ENCODE measurements at regions not wholly inside any gene's neighbourhood (a gene's known extent, or its start where the extent isn't known, plus 50 kb on each side); places are given as distances from the start of the nearest gene placed in this dataset.

- Mint-ChIP-seq H3K27me3 (no peaks in the 10 kb centered on the region), H3K4me1 (ENCODE audit: low read depth) (no peaks in the 10 kb centered on the region), H3K36me3 (no peaks in the 10 kb centered on the region), H3K4me3 (no peak overlapping the region), H3K9me3 (ENCODE audit: low read depth) (no peaks in the 10 kb centered on the region), H3K27ac (no peak overlapping the region)
These were observed 108.4 kb upstream of the RPS23 start for GRCh38 chr5:82386576-82386975.

GRCh38 chr5:82384034-82384750 is 106.0 kb upstream of the RPS23 start:
- Mint-ChIP-seq H3K4me1 (ENCODE audit: low read depth) (no peaks in the 10 kb centered on the region), H3K9me3 (ENCODE audit: low read depth) (no peaks in the 10 kb centered on the region), H3K4me3 (no peak overlapping the region), H3K36me3 (no peaks in the 10 kb centered on the region), H3K27me3 (no peaks in the 10 kb centered on the region), H3K27ac (no peak overlapping the region)

GRCh38 chr5:82381591-82381990 is 103.4 kb upstream of the RPS23 start:
- H3K36me3 Mint-ChIP-seq, result no peaks in the 10 kb centered on the region
- H3K9me3 Mint-ChIP-seq (ENCODE audit: low read depth), result no peaks in the 10 kb centered on the region
- no peak overlapping the region for H3K27ac Mint-ChIP-seq
- H3K27me3 Mint-ChIP-seq, result no peaks in the 10 kb centered on the region
- no peak overlapping the region for H3K4me3 Mint-ChIP-seq
- H3K4me1 Mint-ChIP-seq (ENCODE audit: low read depth), result no peaks in the 10 kb centered on the region

GRCh38 chr5:82376307-82376706 is 98.2 kb upstream of the RPS23 start:
- Mint-ChIP-seq H3K4me3 (no peak overlapping the region), H3K27me3 (no peaks in the 10 kb centered on the region), H3K9me3 (ENCODE audit: low read depth) (peaks cover 7% of the 10 kb centered on the region), H3K27ac (no peak overlapping the region), H3K4me1 (ENCODE audit: low read depth) (no peaks in the 10 kb centered on the region), H3K36me3 (no peaks in the 10 kb centered on the region)

GRCh38 chr5:82375488-82376244 is 97.5 kb upstream of the RPS23 start:
- H3K27ac Mint-ChIP-seq, result no peak overlapping the region
- H3K9me3 Mint-ChIP-seq (ENCODE audit: low read depth), result peaks cover 7% of the 10 kb centered on the region
- H3K4me3 Mint-ChIP-seq, result no peak overlapping the region
- no peaks in the 10 kb centered on the region for H3K36me3 Mint-ChIP-seq
- H3K4me1 Mint-ChIP-seq (ENCODE audit: low read depth), result no peaks in the 10 kb centered on the region
- no peaks in the 10 kb centered on the region for H3K27me3 Mint-ChIP-seq

GRCh38 chr5:82374637-82375036 is 96.5 kb upstream of the RPS23 start:
- peaks cover 7% of the 10 kb centered on the region for H3K9me3 Mint-ChIP-seq (ENCODE audit: low read depth)
- H3K4me1 Mint-ChIP-seq (ENCODE audit: low read depth), result no peaks in the 10 kb centered on the region
- no peaks in the 10 kb centered on the region for H3K27me3 Mint-ChIP-seq
- no peak overlapping the region for H3K27ac Mint-ChIP-seq
- H3K4me3 Mint-ChIP-seq, result no peak overlapping the region
- no peaks in the 10 kb centered on the region for H3K36me3 Mint-ChIP-seq

GRCh38 chr5:82367930-82368329 is 89.8 kb upstream of the RPS23 start:
- peaks cover 1% of the 10 kb centered on the region for H3K27me3 Mint-ChIP-seq
- H3K27ac Mint-ChIP-seq, result no peak overlapping the region

GRCh38 chr5:82365744-82366228 is 87.6 kb upstream of the RPS23 start:
- H3K4me1 Mint-ChIP-seq (ENCODE audit: low read depth), result peaks cover 11% of the 10 kb centered on the region
- no peak overlapping the region for H3K27ac Mint-ChIP-seq
- peaks cover 2% of the 10 kb centered on the region for H3K27me3 Mint-ChIP-seq

More at GRCh38 chr5:82367930-82368329, 89.8 kb upstream of the RPS23 start:
- no peaks in the 10 kb centered on the region for H3K36me3 Mint-ChIP-seq
- no peak overlapping the region for H3K4me3 Mint-ChIP-seq
- no peaks in the 10 kb centered on the region for H3K9me3 Mint-ChIP-seq (ENCODE audit: low read depth)
- peaks cover 11% of the 10 kb centered on the region for H3K4me1 Mint-ChIP-seq (ENCODE audit: low read depth)

GRCh38 chr5:82365026-82365425 is 86.9 kb upstream of the RPS23 start:
- Mint-ChIP-seq H3K4me1 (ENCODE audit: low read depth) (peaks cover 11% of the 10 kb centered on the region), H3K4me3 (no peak overlapping the region), H3K9me3 (ENCODE audit: low read depth) (no peaks in the 10 kb centered on the region), H3K27me3 (peaks cover 2% of the 10 kb centered on the region), H3K36me3 (no peaks in the 10 kb centered on the region), H3K27ac (no peak overlapping the region)

More at GRCh38 chr5:82365744-82366228, 87.6 kb upstream of the RPS23 start:
- Mint-ChIP-seq H3K9me3 (ENCODE audit: low read depth) (no peaks in the 10 kb centered on the region), H3K36me3 (no peaks in the 10 kb centered on the region), H3K4me3 (no peak overlapping the region)

GRCh38 chr5:82364497-82364896 is 86.3 kb upstream of the RPS23 start:
- Mint-ChIP-seq H3K36me3 (no peaks in the 10 kb centered on the region), H3K4me3 (no peak overlapping the region), H3K9me3 (ENCODE audit: low read depth) (no peaks in the 10 kb centered on the region), H3K27ac (no peak overlapping the region), H3K4me1 (ENCODE audit: low read depth) (peaks cover 11% of the 10 kb centered on the region), H3K27me3 (peaks cover 2% of the 10 kb centered on the region)

- peaks cover 12% of the 10 kb centered on the region for H3K4me1 Mint-ChIP-seq (ENCODE audit: low read depth)
- no peak overlapping the region for H3K27ac Mint-ChIP-seq
- no peak overlapping the region for H3K4me3 Mint-ChIP-seq
- peaks cover 2% of the 10 kb centered on the region for H3K27me3 Mint-ChIP-seq
- no peaks in the 10 kb centered on the region for H3K9me3 Mint-ChIP-seq (ENCODE audit: low read depth)
- no peaks in the 10 kb centered on the region for H3K36me3 Mint-ChIP-seq
These were observed 85.4 kb upstream of the RPS23 start for GRCh38 chr5:82363524-82363923.

GRCh38 chr5:82362636-82363035 is 84.5 kb upstream of the RPS23 start:
- Mint-ChIP-seq H3K4me1 (ENCODE audit: low read depth) (peaks cover 20% of the 10 kb centered on the region), H3K36me3 (no peaks in the 10 kb centered on the region), H3K27me3 (peaks cover 2% of the 10 kb centered on the region), H3K27ac (no peak overlapping the region), H3K4me3 (no peak overlapping the region), H3K9me3 (ENCODE audit: low read depth) (no peaks in the 10 kb centered on the region)

- H3K4me1 Mint-ChIP-seq (ENCODE audit: low read depth), result peaks cover 22% of the 10 kb centered on the region
- H3K9me3 Mint-ChIP-seq (ENCODE audit: low read depth), result no peaks in the 10 kb centered on the region
- H3K36me3 Mint-ChIP-seq, result no peaks in the 10 kb centered on the region
- H3K27me3 Mint-ChIP-seq, result peaks cover 2% of the 10 kb centered on the region
- H3K4me3 Mint-ChIP-seq, result no peak overlapping the region
- H3K27ac Mint-ChIP-seq, result no peak overlapping the region
These were observed 81.9 kb upstream of the RPS23 start for GRCh38 chr5:82360022-82360421.

GRCh38 chr5:82359272-82359671 is 81.1 kb upstream of the RPS23 start:
- no peak overlapping the region for H3K27ac Mint-ChIP-seq
- H3K36me3 Mint-ChIP-seq, result no peaks in the 10 kb centered on the region
- peaks cover 1% of the 10 kb centered on the region for H3K27me3 Mint-ChIP-seq
- H3K4me3 Mint-ChIP-seq, result no peak overlapping the region
- H3K9me3 Mint-ChIP-seq (ENCODE audit: low read depth), result no peaks in the 10 kb centered on the region
- H3K4me1 Mint-ChIP-seq (ENCODE audit: low read depth), result peaks cover 22% of the 10 kb centered on the region

GRCh38 chr5:82358457-82358856 is 80.3 kb upstream of the RPS23 start:
- Mint-ChIP-seq H3K4me1 (ENCODE audit: low read depth) (peaks cover 22% of the 10 kb centered on the region), H3K36me3 (no peaks in the 10 kb centered on the region), H3K27me3 (peaks cover 1% of the 10 kb centered on the region), H3K27ac (peak overlapping the region; percentile 91), H3K9me3 (ENCODE audit: low read depth) (no peaks in the 10 kb centered on the region), H3K4me3 (no peak overlapping the region)

Measured in activated naive CD8-positive, alpha-beta T cell (primary cell).